ENCODE measurements at regions not wholly inside any gene's neighbourhood (a gene's known extent, or its start where the extent isn't known, plus 50 kb on each side); places are given as distances from the start of the nearest gene placed in this dataset.

GRCh38 chr2:65716698-65717097, 284.3 kb upstream of the SPRED2 start:
- Histone ChIP-seq H4K20me1 (ENCODE audit: insufficient read depth, low read length) (no peaks in the 10 kb centered on the region), H3K36me3 (ENCODE audit: insufficient read depth, low read length) (no peaks in the 10 kb centered on the region), H3K4me3 (ENCODE audit: insufficient read depth, low read length) (no peak overlapping the region), H3K79me2 (ENCODE audit: insufficient read depth, low read length) (no peaks in the 10 kb centered on the region), H2AFZ (ENCODE audit: low read length) (no peak overlapping the region), H3K9me3 (ENCODE audit: low read depth, low read length) (no peaks in the 10 kb centered on the region), H3K4me1 (ENCODE audit: insufficient read depth, low read length) (no peaks in the 10 kb centered on the region), H3K27ac (ENCODE audit: low read depth, low read length) (no peak overlapping the region), H3K27me3 (ENCODE audit: insufficient read depth, low read length) (peaks cover 3% of the 10 kb centered on the region), H3K4me2 (ENCODE audit: insufficient read depth, low read length) (no peak overlapping the region)
- no peak for TF ChIP-seq CTCF (IDR thresholded peaks at IDR 0.05; ENCODE audit: extremely low read depth, low read depth, low read length)
- no peak for DNase-seq (ENCODE audit: insufficient read length, low spot score, missing footprints)

- TF ChIP-seq CTCF (IDR thresholded peaks at IDR 0.05; ENCODE audit: extremely low read depth, low read depth, low read length), result no peak
- no peaks in the 10 kb centered on the region for H3K79me2 ChIP-seq (ENCODE audit: insufficient read depth, low read length)
- H3K4me3 ChIP-seq (ENCODE audit: insufficient read depth, low read length), result no peak overlapping the region
- H3K27ac ChIP-seq (ENCODE audit: low read depth, low read length), result no peak overlapping the region
- H3K4me2 ChIP-seq (ENCODE audit: insufficient read depth, low read length), result no peak overlapping the region
- no peak overlapping the region for H2AFZ ChIP-seq (ENCODE audit: low read length)
- no peaks in the 10 kb centered on the region for H4K20me1 ChIP-seq (ENCODE audit: insufficient read depth, low read length)
- H3K27me3 ChIP-seq (ENCODE audit: insufficient read depth, low read length), result peaks cover 3% of the 10 kb centered on the region
- H3K4me1 ChIP-seq (ENCODE audit: insufficient read depth, low read length), result no peaks in the 10 kb centered on the region
- no peak for DNase-seq (ENCODE audit: insufficient read length, low spot score, missing footprints)
- H3K36me3 ChIP-seq (ENCODE audit: insufficient read depth, low read length), result no peaks in the 10 kb centered on the region
- H3K9me3 ChIP-seq (ENCODE audit: low read depth, low read length), result no peaks in the 10 kb centered on the region
Observed at GRCh38 chr2:65715323-65715722, 282.9 kb upstream of the SPRED2 start.

- H3K27me3 ChIP-seq (ENCODE audit: insufficient read depth, low read length), result peaks cover 3% of the 10 kb centered on the region
- no peak for DNase-seq (ENCODE audit: insufficient read length, low spot score, missing footprints)
- H3K4me1 ChIP-seq (ENCODE audit: insufficient read depth, low read length), result no peaks in the 10 kb centered on the region
- H4K20me1 ChIP-seq (ENCODE audit: insufficient read depth, low read length), result no peaks in the 10 kb centered on the region
- H3K4me3 ChIP-seq (ENCODE audit: insufficient read depth, low read length), result no peak overlapping the region
- TF ChIP-seq CTCF (IDR thresholded peaks at IDR 0.05; ENCODE audit: extremely low read depth, low read depth, low read length), result no peak
- no peak overlapping the region for H2AFZ ChIP-seq (ENCODE audit: low read length)
- no peak overlapping the region for H3K27ac ChIP-seq (ENCODE audit: low read depth, low read length)
- no peaks in the 10 kb centered on the region for H3K79me2 ChIP-seq (ENCODE audit: insufficient read depth, low read length)
- no peaks in the 10 kb centered on the region for H3K36me3 ChIP-seq (ENCODE audit: insufficient read depth, low read length)
- H3K4me2 ChIP-seq (ENCODE audit: insufficient read depth, low read length), result no peak overlapping the region
- H3K9me3 ChIP-seq (ENCODE audit: low read depth, low read length), result no peaks in the 10 kb centered on the region
Observed at GRCh38 chr2:65714866-65715265, 282.5 kb upstream of the SPRED2 start.

GRCh38 chr2:65711863-65712262, 279.5 kb upstream of the SPRED2 start:
- Histone ChIP-seq H4K20me1 (ENCODE audit: insufficient read depth, low read length) (no peaks in the 10 kb centered on the region), H3K4me2 (ENCODE audit: insufficient read depth, low read length) (no peak overlapping the region), H3K9me3 (ENCODE audit: low read depth, low read length) (no peaks in the 10 kb centered on the region), H3K4me3 (ENCODE audit: insufficient read depth, low read length) (no peak overlapping the region), H3K36me3 (ENCODE audit: insufficient read depth, low read length) (no peaks in the 10 kb centered on the region), H3K27me3 (ENCODE audit: insufficient read depth, low read length) (peaks cover 3% of the 10 kb centered on the region), H3K27ac (ENCODE audit: low read depth, low read length) (no peak overlapping the region), H3K79me2 (ENCODE audit: insufficient read depth, low read length) (no peaks in the 10 kb centered on the region), H3K4me1 (ENCODE audit: insufficient read depth, low read length) (no peaks in the 10 kb centered on the region), H2AFZ (ENCODE audit: low read length) (no peak overlapping the region)
- DNase-seq (ENCODE audit: insufficient read length, low spot score, missing footprints), result no peak
- no peak for TF ChIP-seq CTCF (IDR thresholded peaks at IDR 0.05; ENCODE audit: extremely low read depth, low read depth, low read length)
